ENCODE measurements at regions not wholly inside any gene's neighbourhood (a gene's known extent, or its start where the extent isn't known, plus 50 kb on each side); places are given as distances from the start of the nearest gene placed in this dataset.

- TF ChIP-seq CTCF (IDR thresholded peaks at IDR 0.05) (no peak), POLR2A (IDR thresholded peaks at IDR 0.05) (no peak)
Observed at GRCh38 chr4:100635899-100636298, 118.1 kb upstream of the EMCN start.
